Endothelial cell of umbilical vein (primary cell): ENCODE measurements at regions not wholly inside any gene's neighbourhood (a gene's known extent, or its start where the extent isn't known, plus 50 kb on each side); places are given as distances from the start of the nearest gene placed in this dataset.

ENCODE experiments used
- BruUV-seq: library from RNA; stranded (reverse); fragments of 400-500 nt; replicated peaks from 2 replicates; lab custom pipeline; 2021; lab: Mats Ljungman, UMichigan
- CTCF ChIA-PET: fragments of 300-600, 350-600 bp; sonication (Branson Sonifier 250); formaldehyde crosslinking; loops from one replicate; lab custom pipeline; 2021; ENCODE audit warnings: antibody characterized with exemption, inconsistent platforms; lab: Charles Lee
- POLR2A ChIA-PET: fragments of 300-600, 350-600 bp; sonication (Branson Sonifier 250); formaldehyde crosslinking; loops from one replicate; lab custom pipeline; 2021; ENCODE audit warnings: antibody characterized with exemption, inconsistent platforms; lab: Charles Lee
- DNase-seq: peaks from one replicate; pipeline ENCODE4 v3.0.0-alpha.2; 2011; ENCODE audit warnings: low read depth, low spot score
- FAIRE-seq: peaks from 2 replicates; lab custom pipeline; 2011; peaks lifted over from hg19 to GRCh38; lab: Jason Lieb, UNC
- H2AFZ ChIP-seq: 2 replicates; pipeline ENCODE4 v1.6.0; 2012; ENCODE audit warnings: low read depth, low read length, control low read depth, inconsistent platforms
- H3K27ac ChIP-seq: 2 replicates; pipeline ENCODE4 v1.5.1; 2011; ENCODE audit warnings: low read depth, mild to moderate bottlenecking, control low read depth, low read length, moderate library complexity; ENCODE audit not compliant: insufficient read depth
- H3K27me3 ChIP-seq, 2 experiments: 2 replicates each; pipeline versions ENCODE4 v1.6.0 to v1.6.1; 2011; ENCODE audit warnings: low read length in 2 of 2, mixed read lengths in 1 of 2; ENCODE audit not compliant: control insufficient read depth in 2 of 2, insufficient read depth in 2 of 2
- H3K36me3 ChIP-seq, 2 experiments: 2 replicates in 1 of 2; 3 replicates in 1 of 2; pipeline ENCODE4 v1.5.1; 2011; ENCODE audit warnings: low read length in 2 of 2, mild to moderate bottlenecking in 1 of 2, moderate library complexity in 1 of 2; ENCODE audit not compliant: control insufficient read depth in 2 of 2, insufficient read depth in 2 of 2; ENCODE audit errors: extremely low read depth in 1 of 2
- H3K4me1 ChIP-seq: 3 replicates; pipeline ENCODE4 v1.5.1; 2011; ENCODE audit warnings: mild to moderate bottlenecking, low read length; ENCODE audit not compliant: control insufficient read depth, insufficient read depth; ENCODE audit errors: extremely low read depth
- H3K4me2 ChIP-seq: 2 replicates; pipeline ENCODE4 v1.6.1; 2011; ENCODE audit warnings: low read length, control low read depth, mixed read lengths; ENCODE audit not compliant: insufficient read depth
- H3K4me3 ChIP-seq, 3 experiments: fragments of 200-600 bp in 1 of 3; sonication (generic), shearing (Covaris generic) in 1 of 3; replicated peaks in 1 of 3; 2 replicates each; pipeline ENCODE4 v1.5.1; 2011 to 2016; ENCODE audit warnings: control low read depth in 3 of 3, low read length in 3 of 3, mild to moderate bottlenecking in 2 of 3, inconsistent platforms in 1 of 3, low read depth in 1 of 3, moderate library complexity in 1 of 3; ENCODE audit not compliant: insufficient read depth in 1 of 3
- H3K79me2 ChIP-seq: 2 replicates; pipeline ENCODE4 v1.6.0; 2012; ENCODE audit warnings: low read length, inconsistent platforms; ENCODE audit not compliant: control insufficient read depth, insufficient read depth
- H3K9ac ChIP-seq: replicated peaks from 2 replicates; pipeline ENCODE3; 2011; ENCODE audit warnings: low read length, control low read depth; ENCODE audit not compliant: insufficient read depth; ENCODE audit errors: extremely low read depth
- H3K9me1 ChIP-seq: replicated peaks from 3 replicates; pipeline ENCODE4 v1.6.0; 2011; ENCODE audit warnings: mild to moderate bottlenecking, low read length; ENCODE audit not compliant: control insufficient read depth, insufficient read depth; ENCODE audit errors: extremely low read depth
- H3K9me3 ChIP-seq: replicated peaks from 2 replicates; pipeline ENCODE4 v1.5.1; 2012; ENCODE audit warnings: low read length, inconsistent platforms; ENCODE audit not compliant: control insufficient read depth, insufficient read depth
- H4K20me1 ChIP-seq: replicated peaks from 2 replicates; pipeline ENCODE3; 2011; ENCODE audit warnings: mild to moderate bottlenecking, low read length; ENCODE audit not compliant: control insufficient read depth, insufficient read depth; ENCODE audit errors: extremely low read depth
- EZH2 ChIP-seq: IDR thresholded peaks from 2 replicates; pipeline ENCODE4 v1.6.1; 2012; ENCODE audit warnings: borderline replicate concordance, low read depth, mild to moderate bottlenecking, moderate library complexity, low read length, inconsistent platforms; ENCODE audit not compliant: severe bottlenecking
- FOS ChIP-seq: IDR thresholded peaks from 2 replicates; pipeline ENCODE4 v1.6.1; 2011; ENCODE audit warnings: mild to moderate bottlenecking, low read length, moderate library complexity, borderline replicate concordance; ENCODE audit not compliant: insufficient read depth
- GATA2 ChIP-seq: IDR thresholded peaks from 2 replicates; pipeline ENCODE4 v1.7.0; 2011; ENCODE audit warnings: low read depth, mild to moderate bottlenecking, moderate library complexity, mixed read lengths, low read length; ENCODE audit not compliant: insufficient read length, insufficient read depth
- JUN ChIP-seq: IDR thresholded peaks from 2 replicates; pipeline ENCODE4 v1.6.1; 2011; ENCODE audit warnings: borderline replicate concordance, low read depth; ENCODE audit not compliant: insufficient read length, insufficient read depth
- MYC ChIP-seq: IDR thresholded peaks from one replicate; pipeline ENCODE4 v1.6.1; 2011; ENCODE audit warnings: mild to moderate bottlenecking, low read depth, low read length
- POLR2A ChIP-seq: IDR thresholded peaks from 2 replicates; pipeline ENCODE4 v1.6.1; 2012; ENCODE audit warnings: low read depth, mild to moderate bottlenecking, control low read depth, low read length
- POLR2AphosphoS5 ChIP-seq: IDR thresholded peaks from 2 replicates; pipeline ENCODE4 v1.6.1; 2012; ENCODE audit warnings: low read depth, mild to moderate bottlenecking, control low read depth, low read length, moderate library complexity; ENCODE audit not compliant: insufficient read depth
- dilution Hi-C: fragments of 300-500 bp; cut with MboI; formaldehyde crosslinking; loops from one replicate; pipeline ENCODE4 v1.15.0; 2019; ENCODE audit warnings: low sequenced_read_pairs; ENCODE audit not compliant: extremely low pct_ligation_motif_present
- intact Hi-C: fragments of 100-400 bp; cut with micrococcal nuclease; formaldehyde crosslinking; loops from one replicate; pipeline ENCODE4 v1.10.0; 2022
- TF ChIP-seq, protein P1 (sequence below), 2 donors: IDR thresholded peaks; 1 replicate in 1 of 2; 2 replicates in 1 of 2; pipeline ENCODE4 v1.5.1; 2011; ENCODE audit warnings: low read length in 2 of 2, mild to moderate bottlenecking in 2 of 2, moderate library complexity in 2 of 2, control low read depth in 1 of 2, inconsistent platforms in 1 of 2, low read depth in 1 of 2; ENCODE audit not compliant: insufficient read depth in 1 of 2; ENCODE audit errors: extremely low read depth in 1 of 2
- TF ChIP-seq, protein P2 (sequence below): IDR thresholded peaks from 2 replicates; pipeline ENCODE4 v1.6.1; 2011; ENCODE audit not compliant: insufficient read depth, insufficient read length

DNA sequence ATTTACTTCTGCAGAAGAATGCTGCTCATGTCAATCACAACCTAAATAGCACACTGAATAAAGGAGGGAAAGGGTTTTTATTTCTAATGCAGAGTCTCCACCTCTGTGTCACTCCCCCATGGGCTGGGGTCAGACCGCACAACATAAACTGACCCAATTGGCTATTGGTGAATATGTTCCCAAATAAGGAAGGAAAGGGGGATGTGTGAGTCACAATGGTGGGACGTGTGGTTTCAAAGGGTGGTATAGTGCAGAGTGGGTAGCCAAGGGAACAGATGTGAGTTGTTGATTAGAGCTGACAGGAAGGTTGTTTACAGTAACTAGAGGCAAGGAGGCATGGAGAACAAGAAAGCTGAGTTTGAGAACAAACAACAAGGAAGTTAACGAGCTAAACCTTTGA, 491.8 kb downstream of the ZPLD1 start:
- Histone ChIP-seq H3K9me3 (no peaks in the 10 kb centered on the region), H4K20me1 (no peaks in the 10 kb centered on the region), H3K79me2 (no peaks in the 10 kb centered on the region), H3K9ac (no peak overlapping the region), H3K27me3 (no peaks in the 10 kb centered on the region), H3K4me1 (no peaks in the 10 kb centered on the region), H3K4me2 (no peak overlapping the region), H3K4me3 (no peak overlapping the region), H3K27ac (no peak overlapping the region), H3K36me3 (no peaks in the 10 kb centered on the region), H3K9me1 (no peaks in the 10 kb centered on the region), H2AFZ (no peak overlapping the region)
- ChIA-PET POLR2A (no interaction called here), CTCF (no interaction called here)
- no peak for TF ChIP-seq POLR2A
- TF ChIP-seq POLR2AphosphoS5, result no peak
- TF ChIP-seq MYC, result no peak
- TF ChIP-seq GATA2, result no peak
- TF ChIP-seq, protein P1, sequence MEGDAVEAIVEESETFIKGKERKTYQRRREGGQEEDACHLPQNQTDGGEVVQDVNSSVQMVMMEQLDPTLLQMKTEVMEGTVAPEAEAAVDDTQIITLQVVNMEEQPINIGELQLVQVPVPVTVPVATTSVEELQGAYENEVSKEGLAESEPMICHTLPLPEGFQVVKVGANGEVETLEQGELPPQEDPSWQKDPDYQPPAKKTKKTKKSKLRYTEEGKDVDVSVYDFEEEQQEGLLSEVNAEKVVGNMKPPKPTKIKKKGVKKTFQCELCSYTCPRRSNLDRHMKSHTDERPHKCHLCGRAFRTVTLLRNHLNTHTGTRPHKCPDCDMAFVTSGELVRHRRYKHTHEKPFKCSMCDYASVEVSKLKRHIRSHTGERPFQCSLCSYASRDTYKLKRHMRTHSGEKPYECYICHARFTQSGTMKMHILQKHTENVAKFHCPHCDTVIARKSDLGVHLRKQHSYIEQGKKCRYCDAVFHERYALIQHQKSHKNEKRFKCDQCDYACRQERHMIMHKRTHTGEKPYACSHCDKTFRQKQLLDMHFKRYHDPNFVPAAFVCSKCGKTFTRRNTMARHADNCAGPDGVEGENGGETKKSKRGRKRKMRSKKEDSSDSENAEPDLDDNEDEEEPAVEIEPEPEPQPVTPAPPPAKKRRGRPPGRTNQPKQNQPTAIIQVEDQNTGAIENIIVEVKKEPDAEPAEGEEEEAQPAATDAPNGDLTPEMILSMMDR (IDR thresholded peaks at IDR 0.05; ENCODE audit: extremely low read depth in 1 of 2, insufficient read depth in 1 of 2, low read depth in 1 of 2, low read length in 2 of 2), result no peak
- TF ChIP-seq, protein P2, sequence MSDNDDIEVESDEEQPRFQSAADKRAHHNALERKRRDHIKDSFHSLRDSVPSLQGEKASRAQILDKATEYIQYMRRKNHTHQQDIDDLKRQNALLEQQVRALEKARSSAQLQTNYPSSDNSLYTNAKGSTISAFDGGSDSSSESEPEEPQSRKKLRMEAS, result no peak
- TF ChIP-seq EZH2, result no peak
- no peak for TF ChIP-seq JUN
- TF ChIP-seq FOS, result no peak
- FAIRE-seq, result no peak
- no peak for DNase-seq
- intact Hi-C loops (no loop called here), dilution Hi-C loops (no loop called here)
- no TSS peak for BruUV-seq
